ENCODE measurements at regions not wholly inside any gene's neighbourhood (a gene's known extent, or its start where the extent isn't known, plus 50 kb on each side); places are given as distances from the start of the nearest gene placed in this dataset.

DNA sequence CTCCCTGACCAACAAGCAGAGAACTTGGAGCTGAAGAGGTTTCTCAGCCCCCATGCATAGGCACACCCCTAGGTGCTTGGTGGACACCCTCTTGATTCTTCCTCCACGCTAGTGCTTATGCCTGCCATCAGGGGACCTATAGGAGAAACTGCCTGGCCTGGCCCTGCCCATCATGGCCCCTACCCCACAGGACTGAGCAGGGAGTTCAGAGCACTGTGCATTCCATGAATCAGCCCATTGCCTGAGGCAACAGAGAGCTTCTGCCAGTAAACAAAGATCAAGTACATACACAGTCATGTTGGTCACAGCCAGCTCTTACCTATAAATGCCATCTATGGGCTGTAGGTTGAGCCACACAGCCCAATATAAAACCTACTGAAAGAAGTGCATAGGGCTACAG lies 99.1 kb upstream of the EDNRA start:
- no peak for DNase-seq (ENCODE audit: low spot score)
- intact Hi-C loops (cut with micrococcal nuclease): no loop called here
- no peaks in the 10 kb centered on the region for H3K9me3 Mint-ChIP-seq
- no peaks in the 10 kb centered on the region for H3K27me3 Mint-ChIP-seq (ENCODE audit: low read depth)
- H3K4me1 Mint-ChIP-seq (ENCODE audit: low read depth): no peaks in the 10 kb centered on the region
- no peak overlapping the region for H3K27ac Mint-ChIP-seq
- no peak overlapping the region for H3K4me3 Mint-ChIP-seq (ENCODE audit: low read depth)
- H3K36me3 Mint-ChIP-seq (ENCODE audit: low read depth): no peaks in the 10 kb centered on the region

DNA sequence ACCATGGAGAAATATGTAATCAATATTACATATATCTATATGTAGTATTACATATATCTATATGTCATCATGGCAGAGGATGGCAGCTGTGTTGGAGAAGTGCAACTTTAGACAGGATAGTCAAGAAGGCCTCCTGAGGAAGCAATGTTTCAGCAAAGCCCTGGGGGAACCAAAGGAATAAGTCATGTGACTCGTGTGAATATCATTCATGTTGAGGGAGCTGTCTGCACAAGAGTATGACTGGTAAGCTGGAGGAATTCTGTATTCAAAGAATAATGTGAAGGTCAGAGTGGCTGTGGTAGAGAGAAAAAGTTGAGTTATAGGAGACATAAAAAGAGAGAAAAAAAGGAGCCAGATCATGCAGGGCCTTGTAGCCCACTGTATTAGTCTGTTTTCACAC lies 92.9 kb upstream of the EDNRA start:
- Mint-ChIP-seq H3K9me3 (no peaks in the 10 kb centered on the region), H3K27me3 (ENCODE audit: low read depth) (no peaks in the 10 kb centered on the region), H3K4me1 (ENCODE audit: low read depth) (no peaks in the 10 kb centered on the region), H3K36me3 (ENCODE audit: low read depth) (no peaks in the 10 kb centered on the region), H3K27ac (no peak overlapping the region), H3K4me3 (ENCODE audit: low read depth) (no peak overlapping the region)
- no peak for DNase-seq (ENCODE audit: low spot score)
- intact Hi-C loops (cut with micrococcal nuclease): no loop called here

DNA sequence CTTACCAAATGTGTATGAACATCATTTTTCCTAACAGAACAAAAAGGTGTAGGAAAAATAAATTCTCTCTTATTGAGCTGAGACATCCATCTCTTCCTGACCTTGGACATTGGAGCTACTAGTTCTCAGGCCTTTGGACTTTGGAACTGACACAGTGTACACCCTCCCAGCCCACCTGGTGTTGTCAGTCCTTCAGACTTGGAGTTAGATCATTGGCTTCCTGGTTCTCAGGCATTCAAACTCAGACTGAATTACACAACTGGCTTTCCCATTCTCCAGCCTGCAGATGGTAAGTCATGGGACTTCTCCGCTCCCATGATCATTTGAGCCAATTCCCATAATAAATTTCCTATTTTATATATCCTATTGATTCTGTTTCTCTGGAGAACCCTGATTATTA lies 84.8 kb upstream of the EDNRA start:
- no peak for DNase-seq (ENCODE audit: low spot score)
- Mint-ChIP-seq H3K27ac (no peak overlapping the region), H3K4me1 (ENCODE audit: low read depth) (no peaks in the 10 kb centered on the region), H3K9me3 (no peaks in the 10 kb centered on the region), H3K27me3 (ENCODE audit: low read depth) (no peaks in the 10 kb centered on the region), H3K36me3 (ENCODE audit: low read depth) (no peaks in the 10 kb centered on the region), H3K4me3 (ENCODE audit: low read depth) (no peak overlapping the region)
- intact Hi-C loops (cut with micrococcal nuclease): no loop called here

DNA sequence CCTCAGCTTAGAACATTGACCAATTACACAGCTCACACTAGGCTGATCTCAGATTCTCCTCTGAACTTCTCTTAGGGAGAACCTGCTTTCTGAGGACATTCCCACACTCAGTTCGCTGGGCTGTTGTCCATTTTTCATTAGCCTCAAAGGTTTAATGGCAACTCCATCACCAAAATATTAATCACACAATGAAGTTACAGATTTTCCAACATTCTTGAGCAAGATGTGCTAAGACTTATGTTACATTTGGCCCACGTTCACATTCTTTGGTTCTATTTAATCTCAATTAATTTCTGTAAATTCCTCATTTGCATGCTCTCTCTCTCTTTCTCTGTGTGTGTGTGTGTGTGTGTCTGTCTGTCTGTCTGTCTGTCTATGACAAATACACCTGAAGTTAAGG lies 82.3 kb upstream of the EDNRA start:
- no peaks in the 10 kb centered on the region for H3K27me3 Mint-ChIP-seq (ENCODE audit: low read depth)
- DNase-seq (ENCODE audit: low spot score): no peak
- intact Hi-C loops (cut with micrococcal nuclease): no loop called here
- no peaks in the 10 kb centered on the region for H3K9me3 Mint-ChIP-seq
- no peaks in the 10 kb centered on the region for H3K4me1 Mint-ChIP-seq (ENCODE audit: low read depth)
- H3K27ac Mint-ChIP-seq: no peak overlapping the region
- no peak overlapping the region for H3K4me3 Mint-ChIP-seq (ENCODE audit: low read depth)
- no peaks in the 10 kb centered on the region for H3K36me3 Mint-ChIP-seq (ENCODE audit: low read depth)

DNA sequence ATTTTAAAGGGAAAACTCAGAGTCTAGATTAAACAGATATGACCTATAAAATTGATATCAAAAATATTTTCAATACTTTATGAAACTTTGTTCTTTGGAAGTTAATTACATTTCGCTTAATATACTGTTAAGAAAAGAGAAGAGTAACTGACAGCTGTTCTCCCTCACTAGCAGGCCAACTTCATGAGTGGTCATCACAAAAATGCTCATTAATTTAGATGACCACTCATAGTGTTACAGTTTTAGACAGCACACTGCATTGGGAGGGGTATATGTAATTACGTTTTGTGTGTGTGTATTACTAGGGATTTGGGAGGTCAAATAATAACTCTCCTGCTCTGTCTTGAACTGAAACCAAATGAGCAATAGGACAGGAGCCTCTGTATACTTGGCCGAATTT lies 80.2 kb upstream of the EDNRA start:
- intact Hi-C loops (cut with micrococcal nuclease): no loop called here
- H3K4me1 Mint-ChIP-seq (ENCODE audit: low read depth): no peaks in the 10 kb centered on the region
- H3K27ac Mint-ChIP-seq: no peak overlapping the region
- H3K4me3 Mint-ChIP-seq (ENCODE audit: low read depth): no peak overlapping the region
- no peak for DNase-seq (ENCODE audit: low spot score)
- no peaks in the 10 kb centered on the region for H3K27me3 Mint-ChIP-seq (ENCODE audit: low read depth)
- no peaks in the 10 kb centered on the region for H3K9me3 Mint-ChIP-seq
- no peaks in the 10 kb centered on the region for H3K36me3 Mint-ChIP-seq (ENCODE audit: low read depth)

DNA sequence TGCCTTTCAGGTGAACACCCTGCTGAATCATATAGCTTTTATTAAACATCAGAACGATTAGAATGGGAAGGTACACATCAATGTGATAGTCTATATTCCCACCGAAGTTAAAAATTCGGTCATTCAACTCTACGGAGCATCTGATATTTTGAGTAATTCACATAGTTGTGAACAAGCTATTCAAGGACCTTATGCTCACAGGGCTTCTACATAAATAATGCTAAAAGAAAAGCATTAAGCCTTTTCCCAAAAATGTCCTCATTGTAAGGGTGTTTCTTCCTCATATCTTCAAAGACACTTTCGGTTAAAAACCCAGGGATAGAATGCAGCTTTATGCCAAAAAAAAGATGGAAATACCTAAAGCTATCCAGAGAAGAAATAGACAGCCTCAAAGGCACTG lies 79.7 kb upstream of the EDNRA start:
- intact Hi-C loops (cut with micrococcal nuclease): no loop called here
- Mint-ChIP-seq H3K36me3 (ENCODE audit: low read depth) (no peaks in the 10 kb centered on the region), H3K4me1 (ENCODE audit: low read depth) (no peaks in the 10 kb centered on the region), H3K4me3 (ENCODE audit: low read depth) (no peak overlapping the region), H3K27ac (no peak overlapping the region), H3K27me3 (ENCODE audit: low read depth) (no peaks in the 10 kb centered on the region), H3K9me3 (no peaks in the 10 kb centered on the region)
- no peak for DNase-seq (ENCODE audit: low spot score)

DNA sequence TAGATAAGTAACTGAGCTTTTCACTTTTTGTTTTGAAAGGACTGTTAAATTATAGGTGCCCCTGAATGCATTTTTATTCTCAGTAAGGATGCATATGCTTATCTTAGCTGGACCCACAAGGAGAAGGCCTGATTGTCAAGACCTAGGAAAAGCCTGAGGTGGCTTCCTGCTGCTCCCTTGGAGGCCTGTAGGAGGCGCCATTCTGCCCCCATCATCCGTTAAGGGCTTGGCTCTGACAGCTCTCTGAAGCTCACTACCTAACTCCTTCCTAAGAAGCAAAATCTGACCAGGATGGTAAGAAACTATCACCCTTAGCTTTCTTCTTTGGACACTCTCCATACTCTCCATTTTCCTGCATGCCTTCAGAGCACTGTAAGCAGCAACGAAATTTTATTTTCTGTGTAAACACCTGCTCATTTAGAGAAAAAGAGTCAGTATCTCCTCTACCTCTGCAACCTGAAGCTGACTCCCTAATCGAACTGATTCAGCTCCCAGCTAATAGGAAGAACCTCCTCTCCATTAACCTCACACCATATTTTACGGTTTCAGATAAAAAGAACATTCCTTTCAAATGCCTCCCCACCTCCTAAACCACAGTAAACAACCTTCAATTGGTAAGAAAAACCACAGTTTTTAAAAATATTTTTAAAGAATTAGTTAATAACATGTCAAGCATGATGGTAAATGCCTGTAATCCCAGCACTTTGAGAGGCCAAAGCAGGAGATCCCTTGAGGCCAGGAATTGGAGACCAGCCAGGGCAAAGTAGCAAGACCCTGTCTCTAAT lies 73.4 kb upstream of the EDNRA start:
- Mint-ChIP-seq H3K4me3 (ENCODE audit: low read depth) (no peak overlapping the region), H3K36me3 (ENCODE audit: low read depth) (no peaks in the 10 kb centered on the region), H3K27ac (no peak overlapping the region), H3K27me3 (ENCODE audit: low read depth) (no peaks in the 10 kb centered on the region), H3K9me3 (no peaks in the 10 kb centered on the region), H3K4me1 (ENCODE audit: low read depth) (no peaks in the 10 kb centered on the region)
- DNase-seq (ENCODE audit: low spot score): no peak
- intact Hi-C loops (cut with micrococcal nuclease): no loop called here

DNA sequence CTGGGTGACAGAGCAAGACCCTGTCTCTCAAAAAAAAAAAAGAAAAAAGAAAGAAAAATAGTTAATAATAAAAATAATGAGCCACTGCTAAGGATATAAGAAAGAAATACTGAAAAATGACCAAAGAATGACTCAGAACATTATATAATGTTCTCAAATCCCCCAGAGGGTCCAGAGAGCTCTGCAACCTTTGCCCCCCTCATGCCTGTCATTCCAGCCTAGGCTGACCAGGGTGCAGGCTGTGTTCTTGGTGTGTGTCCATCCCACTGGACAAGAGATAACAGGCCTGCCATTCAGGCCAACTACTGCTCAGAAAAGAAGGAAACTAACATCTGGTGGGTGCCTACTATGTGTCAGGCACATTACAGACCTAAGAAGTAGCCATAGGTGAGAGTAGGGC lies 72.7 kb upstream of the EDNRA start:
- Mint-ChIP-seq H3K4me1 (ENCODE audit: low read depth) (no peaks in the 10 kb centered on the region), H3K36me3 (ENCODE audit: low read depth) (no peaks in the 10 kb centered on the region), H3K27ac (no peak overlapping the region), H3K27me3 (ENCODE audit: low read depth) (no peaks in the 10 kb centered on the region), H3K4me3 (ENCODE audit: low read depth) (no peak overlapping the region), H3K9me3 (no peaks in the 10 kb centered on the region)
- intact Hi-C loops (cut with micrococcal nuclease): no loop called here
- no peak for DNase-seq (ENCODE audit: low spot score)

DNA sequence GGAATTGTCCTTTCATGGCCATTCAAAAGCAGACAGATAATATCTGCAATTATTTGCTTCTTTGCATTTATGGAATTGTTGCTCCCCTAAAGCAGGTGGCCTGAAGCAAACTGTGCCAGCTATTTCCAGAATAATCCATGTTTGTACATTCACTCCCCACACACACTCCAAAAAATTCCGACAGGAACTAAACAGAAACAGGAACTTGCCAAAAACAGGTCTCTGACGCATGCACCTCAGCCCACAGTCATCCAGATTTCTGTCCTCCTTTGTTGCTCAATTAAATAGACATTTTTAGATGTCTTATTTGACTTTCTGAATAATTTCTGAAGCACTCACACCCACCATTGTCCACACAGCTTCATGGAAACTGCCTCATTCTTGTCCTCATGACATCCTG lies 71.5 kb upstream of the EDNRA start:
- intact Hi-C loops (cut with micrococcal nuclease): no loop called here
- no peak for DNase-seq (ENCODE audit: low spot score)
- Mint-ChIP-seq H3K9me3 (peaks cover under 1% of the 10 kb centered on the region), H3K4me1 (ENCODE audit: low read depth) (no peaks in the 10 kb centered on the region), H3K27ac (no peak overlapping the region), H3K27me3 (ENCODE audit: low read depth) (no peaks in the 10 kb centered on the region), H3K36me3 (ENCODE audit: low read depth) (no peaks in the 10 kb centered on the region), H3K4me3 (ENCODE audit: low read depth) (no peak overlapping the region)

DNA sequence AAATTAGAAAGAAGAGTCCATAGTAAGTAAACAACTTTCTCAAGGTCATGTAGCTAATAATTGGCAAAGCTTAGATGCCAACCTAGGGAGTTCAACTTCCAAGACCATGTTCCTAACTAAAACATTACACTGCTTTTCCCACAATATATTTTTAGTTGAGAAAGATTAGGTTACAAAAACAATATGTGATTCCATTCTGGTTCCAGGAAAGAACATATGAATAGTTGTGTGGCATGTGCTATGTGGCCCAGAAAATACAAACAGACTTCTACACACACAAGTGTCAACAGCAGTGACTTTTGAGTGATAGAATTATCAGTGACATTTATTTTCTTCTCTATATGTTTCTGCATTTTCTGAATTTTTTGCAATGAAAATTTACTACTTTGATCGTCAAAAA lies 62.7 kb upstream of the EDNRA start:
- no peaks in the 10 kb centered on the region for H3K36me3 Mint-ChIP-seq (ENCODE audit: low read depth)
- H3K27ac Mint-ChIP-seq: no peak overlapping the region
- intact Hi-C loops (cut with micrococcal nuclease): no loop called here
- H3K4me1 Mint-ChIP-seq (ENCODE audit: low read depth): no peaks in the 10 kb centered on the region
- H3K4me3 Mint-ChIP-seq (ENCODE audit: low read depth): no peak overlapping the region
- H3K27me3 Mint-ChIP-seq (ENCODE audit: low read depth): no peaks in the 10 kb centered on the region
- H3K9me3 Mint-ChIP-seq: peaks cover 6% of the 10 kb centered on the region
- no peak for DNase-seq (ENCODE audit: low spot score)

DNA sequence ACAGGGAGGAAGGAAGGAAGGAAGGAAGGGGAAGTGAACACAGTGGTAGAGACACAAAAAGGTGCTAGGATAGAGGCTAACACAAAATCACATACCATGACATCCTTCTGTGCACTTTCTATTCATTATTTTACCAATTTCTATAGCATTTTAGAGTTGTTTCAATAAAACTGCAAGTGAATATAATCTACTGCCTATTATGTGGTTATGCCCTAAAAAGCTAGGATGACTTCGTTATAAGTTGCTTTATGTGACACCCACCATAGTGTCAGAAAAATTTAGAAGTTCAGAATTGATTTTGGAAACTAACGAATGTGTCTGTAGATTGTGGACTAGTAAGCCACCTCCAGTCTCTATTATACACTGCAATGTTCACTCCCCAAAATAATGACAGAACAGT lies 59.4 kb upstream of the EDNRA start:
- DNase-seq (ENCODE audit: low spot score): no peak
- H3K27ac Mint-ChIP-seq: no peak overlapping the region
- H3K36me3 Mint-ChIP-seq (ENCODE audit: low read depth): no peaks in the 10 kb centered on the region
- H3K4me1 Mint-ChIP-seq (ENCODE audit: low read depth): no peaks in the 10 kb centered on the region
- intact Hi-C loops (cut with micrococcal nuclease): no loop called here
- H3K9me3 Mint-ChIP-seq: no peaks in the 10 kb centered on the region
- H3K27me3 Mint-ChIP-seq (ENCODE audit: low read depth): no peaks in the 10 kb centered on the region
- H3K4me3 Mint-ChIP-seq (ENCODE audit: low read depth): no peak overlapping the region

DNA sequence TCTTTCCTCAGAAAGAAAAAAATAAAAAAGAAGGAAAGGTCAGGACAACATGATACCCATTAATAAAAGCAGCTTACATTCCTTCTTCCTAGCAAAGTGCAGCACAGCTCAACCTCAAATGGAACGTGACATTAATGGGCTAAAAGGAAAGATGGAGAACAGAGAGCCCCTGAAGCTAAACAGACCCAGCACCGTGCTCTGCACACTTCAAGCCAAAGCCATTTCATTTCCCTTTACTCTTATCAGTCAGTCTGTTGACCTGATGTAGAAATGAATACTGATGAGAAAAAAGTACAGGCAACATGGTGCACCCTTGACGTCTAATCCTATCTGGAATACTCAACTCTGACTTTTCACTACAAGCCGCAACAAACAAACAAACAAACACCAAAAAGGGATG lies 57.7 kb upstream of the EDNRA start:
- no peak for DNase-seq (ENCODE audit: low spot score)
- Mint-ChIP-seq H3K27ac (no peak overlapping the region), H3K9me3 (no peaks in the 10 kb centered on the region), H3K36me3 (ENCODE audit: low read depth) (no peaks in the 10 kb centered on the region), H3K4me3 (ENCODE audit: low read depth) (no peak overlapping the region), H3K4me1 (ENCODE audit: low read depth) (no peaks in the 10 kb centered on the region), H3K27me3 (ENCODE audit: low read depth) (no peaks in the 10 kb centered on the region)
- intact Hi-C loops (cut with micrococcal nuclease): no loop called here

DNA sequence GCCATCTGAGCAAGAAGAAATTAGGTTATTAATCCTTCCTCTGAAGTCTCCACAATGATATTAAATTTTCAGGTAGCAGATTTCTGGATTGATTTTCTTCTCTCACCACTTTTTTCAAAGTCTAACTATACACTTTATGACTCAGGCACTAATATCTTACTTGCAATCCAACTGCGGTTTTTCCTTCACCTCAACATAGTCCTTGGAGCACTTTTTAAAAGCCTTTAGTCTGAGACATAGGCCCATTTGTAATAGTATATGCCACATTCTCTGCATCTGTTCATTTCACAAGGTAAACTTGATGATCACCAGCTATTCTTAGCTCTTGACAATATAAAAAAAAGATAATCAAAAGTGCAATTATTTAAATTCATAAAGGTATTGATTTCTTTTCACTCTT lies 55.9 kb upstream of the EDNRA start:
- Mint-ChIP-seq H3K4me1 (ENCODE audit: low read depth) (no peaks in the 10 kb centered on the region), H3K27ac (no peak overlapping the region), H3K9me3 (no peaks in the 10 kb centered on the region), H3K4me3 (ENCODE audit: low read depth) (no peak overlapping the region), H3K36me3 (ENCODE audit: low read depth) (no peaks in the 10 kb centered on the region), H3K27me3 (ENCODE audit: low read depth) (no peaks in the 10 kb centered on the region)
- DNase-seq (ENCODE audit: low spot score): no peak
- intact Hi-C loops (cut with micrococcal nuclease): no loop called here

DNA sequence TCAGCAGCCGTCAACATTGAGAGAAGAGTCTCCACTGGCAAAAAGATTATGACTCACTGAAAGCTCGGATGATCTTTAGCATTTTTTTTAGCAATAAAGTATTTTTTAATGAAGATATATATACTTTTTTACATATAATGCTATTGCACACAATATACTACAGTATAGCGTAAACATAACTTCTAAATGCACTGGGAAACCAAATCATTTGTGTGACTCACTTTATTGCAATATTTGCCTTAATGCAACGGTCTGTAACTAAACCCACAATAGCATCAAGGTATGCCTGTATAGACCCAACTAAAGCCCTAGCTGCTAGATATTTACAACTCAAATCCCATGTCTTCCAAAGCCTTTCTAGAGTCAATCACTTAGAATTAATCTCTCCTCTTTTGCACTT lies 52.3 kb upstream of the EDNRA start:
- H3K27ac Mint-ChIP-seq: no peak overlapping the region
- no peak overlapping the region for H3K4me3 Mint-ChIP-seq (ENCODE audit: low read depth)
- no peaks in the 10 kb centered on the region for H3K4me1 Mint-ChIP-seq (ENCODE audit: low read depth)
- H3K36me3 Mint-ChIP-seq (ENCODE audit: low read depth): no peaks in the 10 kb centered on the region
- intact Hi-C loops (cut with micrococcal nuclease): no loop called here
- H3K27me3 Mint-ChIP-seq (ENCODE audit: low read depth): no peaks in the 10 kb centered on the region
- no peak for DNase-seq (ENCODE audit: low spot score)
- H3K9me3 Mint-ChIP-seq: peaks cover 4% of the 10 kb centered on the region
